ENCODE measurements at regions not wholly inside any gene's neighbourhood (a gene's known extent, or its start where the extent isn't known, plus 50 kb on each side); places are given as distances from the start of the nearest gene placed in this dataset.

DNA sequence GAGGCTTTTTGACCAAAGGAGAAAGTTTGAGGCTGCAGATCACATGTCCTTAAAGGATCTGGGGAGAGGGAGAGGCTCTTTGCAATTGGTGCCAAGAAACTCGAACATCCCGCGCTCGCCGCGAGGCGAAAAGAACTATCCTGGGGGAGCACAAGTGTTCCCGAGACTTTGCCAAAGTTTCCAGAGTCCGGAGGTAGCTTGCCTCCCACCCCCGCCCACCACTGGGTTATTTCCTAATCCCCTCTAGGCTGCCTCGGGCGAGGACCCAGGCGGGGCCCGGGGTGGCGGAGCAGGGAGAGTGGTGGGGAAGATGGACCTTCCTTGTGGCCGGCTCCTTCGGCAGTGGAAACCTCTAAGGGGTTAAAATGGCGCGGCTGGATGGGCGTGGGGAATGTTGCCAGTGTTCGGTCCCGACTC, 114.5 kb downstream of the KCNRG start:
- TF ChIP-seq, protein P1, sequence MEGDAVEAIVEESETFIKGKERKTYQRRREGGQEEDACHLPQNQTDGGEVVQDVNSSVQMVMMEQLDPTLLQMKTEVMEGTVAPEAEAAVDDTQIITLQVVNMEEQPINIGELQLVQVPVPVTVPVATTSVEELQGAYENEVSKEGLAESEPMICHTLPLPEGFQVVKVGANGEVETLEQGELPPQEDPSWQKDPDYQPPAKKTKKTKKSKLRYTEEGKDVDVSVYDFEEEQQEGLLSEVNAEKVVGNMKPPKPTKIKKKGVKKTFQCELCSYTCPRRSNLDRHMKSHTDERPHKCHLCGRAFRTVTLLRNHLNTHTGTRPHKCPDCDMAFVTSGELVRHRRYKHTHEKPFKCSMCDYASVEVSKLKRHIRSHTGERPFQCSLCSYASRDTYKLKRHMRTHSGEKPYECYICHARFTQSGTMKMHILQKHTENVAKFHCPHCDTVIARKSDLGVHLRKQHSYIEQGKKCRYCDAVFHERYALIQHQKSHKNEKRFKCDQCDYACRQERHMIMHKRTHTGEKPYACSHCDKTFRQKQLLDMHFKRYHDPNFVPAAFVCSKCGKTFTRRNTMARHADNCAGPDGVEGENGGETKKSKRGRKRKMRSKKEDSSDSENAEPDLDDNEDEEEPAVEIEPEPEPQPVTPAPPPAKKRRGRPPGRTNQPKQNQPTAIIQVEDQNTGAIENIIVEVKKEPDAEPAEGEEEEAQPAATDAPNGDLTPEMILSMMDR (conservative IDR thresholded peaks at IDR 0.05; ENCODE audit: low read depth, low read length), result no peak
- H3K4me3 ChIP-seq (ENCODE audit: low read length), result peak overlapping the region; percentile 34
- DNase-seq (ENCODE audit: low read depth), result no peak

DNA sequence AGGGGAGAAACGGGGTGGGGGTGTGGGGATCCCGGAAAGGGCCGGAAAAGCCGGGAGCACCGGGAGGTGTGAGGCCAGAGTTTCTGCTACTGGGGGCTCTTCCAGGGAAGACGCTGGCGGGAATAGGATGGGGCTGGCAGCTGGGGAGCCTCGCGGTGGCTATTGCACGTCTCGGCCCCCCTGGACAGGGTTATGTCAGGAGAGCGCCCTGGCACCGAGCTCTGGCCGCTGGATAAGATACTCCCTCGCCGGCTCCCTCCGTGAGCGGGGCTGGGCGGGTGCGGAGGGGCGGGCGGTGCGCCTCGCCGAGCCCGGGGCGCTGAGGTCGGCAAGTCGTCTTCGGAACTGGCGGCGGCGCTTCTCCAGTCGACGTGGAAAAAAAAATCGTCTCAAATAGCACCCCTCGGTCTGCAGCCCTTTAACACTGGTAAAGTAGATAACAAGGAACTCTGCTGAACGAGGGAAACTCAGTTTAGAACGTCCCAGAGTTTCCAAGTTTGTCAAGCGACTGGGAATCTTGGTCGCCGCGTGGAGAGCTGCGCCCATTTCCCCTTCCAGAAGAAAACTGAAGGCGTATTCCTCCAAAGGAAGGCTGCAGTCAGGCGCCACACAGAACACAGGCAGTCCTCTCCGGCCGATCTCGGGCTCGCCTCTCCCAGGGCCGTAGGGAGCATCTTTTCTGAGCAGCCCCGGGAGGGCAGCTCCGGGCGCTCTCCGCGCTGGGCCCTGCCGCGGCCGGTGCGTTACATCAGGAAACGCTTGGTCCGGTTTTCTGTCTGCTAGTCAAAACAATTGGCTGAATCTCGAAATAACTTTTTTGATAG, 115.1 kb downstream of the KCNRG start:
- peak overlapping the region; percentile 34 for H3K4me3 ChIP-seq (ENCODE audit: low read length)
- TF ChIP-seq, protein P1 (conservative IDR thresholded peaks at IDR 0.05; ENCODE audit: low read depth, low read length), result no peak
- no peak for DNase-seq (ENCODE audit: low read depth)

DNA sequence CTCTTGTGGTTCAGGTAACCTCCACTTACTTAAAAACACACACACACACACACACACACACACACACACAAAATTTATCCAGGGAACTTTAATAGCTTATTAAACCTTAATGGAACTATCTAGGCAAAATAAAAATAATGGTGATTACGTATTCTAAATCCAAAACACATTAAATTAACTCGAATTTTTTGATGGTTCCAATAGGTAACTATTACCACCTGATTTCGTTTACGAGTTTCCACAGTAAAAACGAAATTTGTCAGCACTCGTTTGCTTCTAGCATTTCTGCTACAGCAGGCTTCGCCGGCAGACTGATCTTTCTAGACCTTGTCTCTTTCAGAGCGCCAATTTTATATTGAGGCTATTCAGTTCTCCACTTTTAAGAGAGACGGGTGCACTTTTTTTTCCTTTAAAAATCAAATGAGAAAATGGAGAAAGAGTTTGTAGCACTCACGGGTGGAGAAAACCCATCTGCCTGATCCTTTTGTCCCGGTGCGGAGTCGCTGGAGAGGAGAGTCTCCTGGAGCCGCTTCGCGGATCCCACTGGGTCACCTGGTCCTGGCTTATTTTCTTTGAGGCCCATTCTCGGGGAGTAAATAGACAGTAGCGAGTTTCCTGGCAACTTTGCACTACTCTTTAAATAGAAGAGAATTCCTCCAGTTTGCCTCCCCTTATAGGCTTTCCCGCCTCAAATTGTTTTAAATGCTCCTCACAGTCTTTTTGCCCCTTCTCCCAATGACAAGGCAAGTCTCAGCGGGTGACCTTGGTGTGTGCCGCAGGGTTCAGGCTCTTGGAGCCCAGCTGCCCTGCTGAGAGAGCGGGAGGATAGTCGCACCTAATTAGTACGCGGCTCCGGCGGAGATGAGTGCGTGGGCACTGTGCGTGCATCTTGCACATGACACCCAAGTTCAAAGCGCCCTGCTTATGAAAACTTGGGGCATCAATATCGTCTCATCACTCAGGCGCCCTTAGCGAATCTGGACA, 117.0 kb downstream of the KCNRG start:
- no peak for DNase-seq (ENCODE audit: low read depth)
- TF ChIP-seq, protein P1 (conservative IDR thresholded peaks at IDR 0.05; ENCODE audit: low read depth, low read length), result no peak
- no peak overlapping the region for H3K4me3 ChIP-seq (ENCODE audit: low read length)

DNA sequence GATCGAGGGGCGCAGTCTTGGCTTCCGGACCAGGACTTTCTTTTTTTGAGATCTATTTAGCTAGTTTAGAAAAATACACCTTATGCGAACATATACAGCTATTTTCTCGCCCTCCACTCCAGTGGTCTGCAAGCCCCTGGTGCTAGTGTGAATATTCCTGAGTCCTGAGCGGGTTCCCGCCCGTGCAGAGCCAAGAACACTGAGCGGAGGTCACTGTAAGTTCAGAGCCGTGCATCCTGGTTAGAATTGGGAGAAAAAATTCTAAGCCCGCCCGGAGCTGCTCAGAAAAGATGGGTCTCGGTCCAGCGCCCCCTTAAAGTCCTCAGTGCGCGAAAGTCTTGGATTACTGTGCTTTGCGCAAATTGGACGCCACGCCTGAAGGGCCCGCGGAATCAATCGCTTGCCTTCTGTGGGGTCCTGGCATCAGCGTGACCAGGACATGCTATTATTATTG, 117.7 kb downstream of the KCNRG start:
- TF ChIP-seq, protein P1 (conservative IDR thresholded peaks at IDR 0.05; ENCODE audit: low read depth, low read length), result no peak
- DNase-seq (ENCODE audit: low read depth), result no peak
- H3K4me3 ChIP-seq (ENCODE audit: low read length), result no peak overlapping the region

DNA sequence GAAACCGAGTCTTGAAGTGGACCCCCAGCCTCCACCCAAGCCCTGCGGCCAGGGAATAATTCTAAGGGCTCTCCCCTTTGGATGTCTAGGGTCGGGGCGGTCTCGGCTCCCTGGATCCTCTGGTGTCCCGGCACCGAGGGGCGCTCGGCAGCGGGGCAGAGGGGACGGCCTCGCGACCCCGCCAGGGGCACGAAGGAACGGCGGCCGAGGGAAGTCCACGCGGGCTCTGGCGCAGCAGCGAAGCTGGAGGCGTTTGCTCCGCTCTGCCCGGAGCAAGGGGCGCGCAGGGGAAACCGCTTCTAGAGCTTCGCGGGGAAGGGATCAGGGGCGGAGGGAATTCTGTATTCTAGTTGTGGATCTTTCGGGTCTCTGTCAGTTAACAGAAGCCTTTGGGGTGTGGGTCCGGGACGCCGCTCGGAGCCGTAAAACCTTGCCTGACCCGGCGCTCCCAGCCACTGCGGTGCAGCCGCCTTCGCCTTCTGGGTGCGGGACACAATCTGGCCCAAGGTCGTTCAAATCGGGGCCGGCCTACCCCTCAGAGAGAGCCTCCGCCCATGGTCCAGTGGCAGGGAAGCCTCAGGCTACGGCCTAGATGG, 118.2 kb downstream of the KCNRG start:
- no peak for DNase-seq (ENCODE audit: low read depth)
- no peak overlapping the region for H3K4me3 ChIP-seq (ENCODE audit: low read length)
- TF ChIP-seq, protein P1 (conservative IDR thresholded peaks at IDR 0.05; ENCODE audit: low read depth, low read length), result no peak

DNA sequence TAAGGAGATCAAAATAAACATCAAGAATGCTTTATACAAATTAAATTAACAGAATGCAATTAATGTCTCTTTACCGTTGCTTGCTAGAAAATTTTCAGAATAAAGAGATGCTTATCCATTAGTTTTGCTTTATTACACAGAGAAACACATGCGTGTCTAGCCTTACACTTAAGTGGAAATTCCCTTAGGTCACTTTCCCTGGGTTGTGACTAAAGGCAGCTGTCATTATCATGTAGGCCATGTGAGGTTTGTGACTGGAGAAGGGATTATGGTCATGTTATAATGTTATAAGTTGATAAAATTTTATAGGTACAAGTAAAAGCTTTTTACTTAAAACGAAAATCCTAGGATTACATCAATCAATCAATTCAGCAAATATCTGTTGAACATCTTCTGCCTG, 121.0 kb downstream of the KCNRG start:
- H3K4me3 ChIP-seq (ENCODE audit: low read length), result no peak overlapping the region
- no peak for DNase-seq (ENCODE audit: low read depth)
- TF ChIP-seq, protein P1 (conservative IDR thresholded peaks at IDR 0.05; ENCODE audit: low read depth, low read length), result no peak
